GM12872 (cell line): ENCODE measurements at regions not wholly inside any gene's neighbourhood (a gene's known extent, or its start where the extent isn't known, plus 50 kb on each side); places are given as distances from the start of the nearest gene placed in this dataset.

ENCODE experiments used
- CTCF ChIP-seq: IDR thresholded peaks from 3 replicates; pipeline ENCODE4 v1.5.1; 2011; ENCODE audit warnings: low read depth, mild to moderate bottlenecking, low read length, moderate library complexity; ENCODE audit not compliant: insufficient read depth

DNA sequence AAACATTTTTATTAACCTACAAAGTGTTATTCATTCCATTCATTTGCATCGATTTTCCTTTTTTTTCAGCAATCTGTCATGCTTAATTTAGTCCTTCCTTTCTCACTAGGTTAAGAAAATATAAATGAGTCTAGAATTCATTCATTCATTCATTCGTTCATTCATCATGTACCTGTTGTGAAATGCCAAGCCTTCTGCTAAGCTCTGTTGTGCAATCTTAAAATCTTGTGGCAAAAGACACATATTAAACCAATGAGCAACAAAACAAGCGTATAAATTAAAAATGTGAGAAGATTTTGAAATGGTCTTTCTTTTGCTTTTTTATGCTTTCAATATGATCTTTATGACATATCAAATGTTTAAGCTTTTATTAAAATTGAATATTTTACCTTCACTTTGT lies 88.6 kb upstream of the MAD2L1 start:
- no peak for TF ChIP-seq CTCF

DNA sequence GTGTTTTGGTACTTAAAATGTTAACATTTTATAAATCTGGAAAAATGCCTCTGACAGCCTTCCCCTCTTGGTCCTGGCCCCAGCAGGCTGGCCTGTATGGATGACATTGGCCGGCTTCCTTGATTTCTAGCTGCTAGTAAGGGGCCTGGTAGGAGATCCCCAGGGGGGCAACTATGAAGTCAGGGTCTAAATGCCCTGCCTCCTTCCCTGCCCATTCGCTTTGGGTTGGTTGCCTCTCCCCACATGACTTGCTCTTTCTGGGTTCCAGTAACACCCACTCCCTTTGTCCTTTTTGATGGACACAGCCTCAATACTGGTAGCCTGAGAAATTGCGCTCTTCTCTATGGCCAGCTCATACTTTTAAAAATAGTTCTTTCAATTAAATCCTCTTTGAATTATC lies 78.0 kb upstream of the MAD2L1 start:
- TF ChIP-seq CTCF: no peak

DNA sequence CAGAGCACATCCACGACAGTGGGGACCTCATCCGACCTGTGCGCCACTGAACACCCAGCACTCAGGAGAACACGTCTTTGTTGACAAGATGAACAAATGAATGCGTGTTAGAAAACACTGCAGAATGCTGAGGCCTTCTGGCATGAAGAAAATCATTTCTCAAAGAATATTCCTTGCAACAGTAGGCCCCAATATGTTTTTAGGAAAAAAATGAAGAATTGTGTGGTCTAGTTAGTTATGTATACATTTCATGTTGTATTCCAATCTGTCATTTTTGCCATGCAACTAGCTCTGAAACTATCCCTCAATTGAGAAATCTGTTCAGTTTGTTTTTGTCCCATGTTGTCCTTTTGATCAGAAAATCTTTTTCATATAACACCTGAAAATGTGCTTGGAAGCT lies 77.4 kb upstream of the MAD2L1 start:
- TF ChIP-seq CTCF: no peak

DNA sequence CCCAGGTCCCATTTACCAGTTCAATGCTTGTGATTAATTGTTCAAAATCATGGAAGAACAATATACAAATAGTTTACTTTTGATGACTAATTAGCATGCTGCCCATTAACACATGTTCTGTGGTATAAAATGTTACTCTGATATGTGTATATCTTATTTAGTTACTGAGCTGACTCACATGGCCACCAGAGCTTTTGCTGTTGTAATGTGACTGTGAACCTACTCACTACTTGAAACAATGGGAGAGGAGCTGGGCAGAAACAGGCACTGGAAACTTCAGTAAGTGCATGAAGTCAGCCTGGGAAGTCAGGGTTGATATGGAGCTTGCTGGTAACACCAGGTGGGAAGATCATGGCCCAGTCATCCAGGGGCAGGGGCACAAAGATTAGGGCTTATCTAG lies 72.7 kb upstream of the MAD2L1 start:
- no peak for TF ChIP-seq CTCF

GRCh38 chr4:120132935-120133334 lies 66.3 kb upstream of the MAD2L1 start:
- no peak for TF ChIP-seq CTCF

- no peak for TF ChIP-seq CTCF
Measured at GRCh38 chr4:120130786-120131185, 64.1 kb upstream of the MAD2L1 start.
